ENCODE measurements at regions not wholly inside any gene's neighbourhood (a gene's known extent, or its start where the extent isn't known, plus 50 kb on each side); places are given as distances from the start of the nearest gene placed in this dataset.

DNA sequence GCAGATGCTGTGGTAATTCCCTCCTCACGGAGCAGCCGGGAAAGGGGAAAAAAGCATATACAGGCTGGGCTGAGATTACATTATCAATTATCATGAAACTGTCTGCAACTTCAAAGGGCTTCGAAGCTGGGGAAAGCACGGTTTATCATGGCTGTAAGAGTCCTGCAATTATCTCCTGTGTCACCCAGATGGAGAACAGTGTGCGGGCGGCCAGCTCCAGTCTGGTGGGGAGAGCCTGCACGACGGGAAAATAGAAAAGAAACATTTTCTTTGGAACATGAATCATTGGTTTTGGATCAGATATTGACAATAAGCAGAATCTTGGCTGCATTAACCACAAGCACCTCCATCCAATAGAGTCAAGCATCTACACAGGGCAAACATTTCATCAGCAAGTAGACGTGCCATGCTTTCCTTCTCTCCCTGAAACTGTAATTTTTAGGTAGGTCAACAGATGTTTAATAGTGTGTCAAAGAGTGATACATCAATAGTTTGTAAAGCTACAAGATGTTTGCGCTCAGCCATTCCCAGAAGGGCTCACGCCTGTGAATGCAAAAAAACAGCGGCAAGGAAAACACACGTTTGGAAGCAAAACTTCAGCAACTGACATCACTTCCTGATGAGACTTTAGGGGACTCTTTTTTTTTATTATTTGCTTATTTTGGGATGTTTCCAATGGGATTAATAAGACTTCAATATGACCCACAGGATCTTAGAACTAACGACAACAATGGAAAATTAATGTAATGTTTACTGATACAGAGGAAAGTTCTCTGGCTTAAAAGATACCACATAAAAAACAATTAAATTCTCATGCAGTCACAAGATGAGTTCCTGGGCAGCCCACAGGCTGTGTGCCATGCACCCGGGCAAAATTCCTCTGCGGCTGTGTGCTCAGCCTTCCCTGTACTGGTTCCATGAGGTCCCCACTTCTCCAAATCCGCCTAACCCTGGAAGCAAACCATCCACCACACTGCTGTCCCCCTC is 111.0 kb upstream of the SALL3 start:
- Histone ChIP-seq H3K4me1 (no peaks in the 10 kb centered on the region), H3K27me3 (peaks cover 0 to 3% (median 0%) of the 10 kb centered on the region in 3 donors), H3K36me3 (no peaks in the 10 kb centered on the region), H3K9me3 (no peaks in the 10 kb centered on the region), H3K4me3 (no peak overlapping the region), H3K27ac (no peak overlapping the region)
- TF ChIP-seq POLR2A (IDR thresholded peaks at IDR 0.05) (no peak), EP300 (IDR thresholded peaks at IDR 0.05) (no peak), POLR2AphosphoS5 (IDR thresholded peaks at IDR 0.05) (no peak)
- TF ChIP-seq, protein P1, sequence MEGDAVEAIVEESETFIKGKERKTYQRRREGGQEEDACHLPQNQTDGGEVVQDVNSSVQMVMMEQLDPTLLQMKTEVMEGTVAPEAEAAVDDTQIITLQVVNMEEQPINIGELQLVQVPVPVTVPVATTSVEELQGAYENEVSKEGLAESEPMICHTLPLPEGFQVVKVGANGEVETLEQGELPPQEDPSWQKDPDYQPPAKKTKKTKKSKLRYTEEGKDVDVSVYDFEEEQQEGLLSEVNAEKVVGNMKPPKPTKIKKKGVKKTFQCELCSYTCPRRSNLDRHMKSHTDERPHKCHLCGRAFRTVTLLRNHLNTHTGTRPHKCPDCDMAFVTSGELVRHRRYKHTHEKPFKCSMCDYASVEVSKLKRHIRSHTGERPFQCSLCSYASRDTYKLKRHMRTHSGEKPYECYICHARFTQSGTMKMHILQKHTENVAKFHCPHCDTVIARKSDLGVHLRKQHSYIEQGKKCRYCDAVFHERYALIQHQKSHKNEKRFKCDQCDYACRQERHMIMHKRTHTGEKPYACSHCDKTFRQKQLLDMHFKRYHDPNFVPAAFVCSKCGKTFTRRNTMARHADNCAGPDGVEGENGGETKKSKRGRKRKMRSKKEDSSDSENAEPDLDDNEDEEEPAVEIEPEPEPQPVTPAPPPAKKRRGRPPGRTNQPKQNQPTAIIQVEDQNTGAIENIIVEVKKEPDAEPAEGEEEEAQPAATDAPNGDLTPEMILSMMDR (IDR thresholded peaks at IDR 0.05): no peak
- no peak for DNase-seq
- intact Hi-C loops (cut with DNase I): no loop called here
- 67 to 72% methylated on average over 17 of the region's 17 CpGs for WGBS, 2 donors

DNA sequence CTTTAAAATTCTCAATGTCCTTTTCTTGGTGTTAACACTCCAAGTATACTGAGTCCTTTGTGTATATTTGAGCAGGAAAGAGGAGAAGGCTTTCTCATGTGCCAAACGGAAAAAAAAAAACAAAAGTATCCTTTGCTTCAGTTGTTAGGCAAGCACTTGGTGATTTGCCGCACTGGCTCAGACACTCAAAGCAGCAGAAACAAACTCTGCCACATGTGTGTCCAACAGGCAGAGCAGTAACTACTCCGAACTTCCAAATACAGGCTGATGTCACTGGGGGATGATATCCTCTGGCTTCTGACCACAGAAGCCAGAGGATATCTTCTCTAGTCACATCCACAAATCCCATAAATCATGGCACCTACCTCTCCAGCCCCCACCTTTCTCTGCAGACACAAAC is 108.0 kb upstream of the SALL3 start:
- H3K4me1 ChIP-seq: no peaks in the 10 kb centered on the region
- intact Hi-C loops (cut with DNase I): loop anchor here (10.0 kb wide), 1 partner anchor 373 kb away; no protein-coding TSS in a partner anchor
- no peak overlapping the region for H3K4me3 ChIP-seq
- no peaks in the 10 kb centered on the region for H3K36me3 ChIP-seq
- no peak overlapping the region for H3K27ac ChIP-seq
- WGBS, 2 donors: 63 to 64% methylated on average over 3 of the region's 3 CpGs
- no peak for TF ChIP-seq EP300 (IDR thresholded peaks at IDR 0.05)
- TF ChIP-seq, protein P1 (IDR thresholded peaks at IDR 0.05): no peak
- no peak for TF ChIP-seq POLR2A (IDR thresholded peaks at IDR 0.05)
- TF ChIP-seq POLR2AphosphoS5 (IDR thresholded peaks at IDR 0.05): no peak
- H3K27me3 ChIP-seq: peaks cover 0 to 4% (median 0%) of the 10 kb centered on the region in 3 donors
- no peak for DNase-seq
- H3K9me3 ChIP-seq: no peaks in the 10 kb centered on the region

DNA sequence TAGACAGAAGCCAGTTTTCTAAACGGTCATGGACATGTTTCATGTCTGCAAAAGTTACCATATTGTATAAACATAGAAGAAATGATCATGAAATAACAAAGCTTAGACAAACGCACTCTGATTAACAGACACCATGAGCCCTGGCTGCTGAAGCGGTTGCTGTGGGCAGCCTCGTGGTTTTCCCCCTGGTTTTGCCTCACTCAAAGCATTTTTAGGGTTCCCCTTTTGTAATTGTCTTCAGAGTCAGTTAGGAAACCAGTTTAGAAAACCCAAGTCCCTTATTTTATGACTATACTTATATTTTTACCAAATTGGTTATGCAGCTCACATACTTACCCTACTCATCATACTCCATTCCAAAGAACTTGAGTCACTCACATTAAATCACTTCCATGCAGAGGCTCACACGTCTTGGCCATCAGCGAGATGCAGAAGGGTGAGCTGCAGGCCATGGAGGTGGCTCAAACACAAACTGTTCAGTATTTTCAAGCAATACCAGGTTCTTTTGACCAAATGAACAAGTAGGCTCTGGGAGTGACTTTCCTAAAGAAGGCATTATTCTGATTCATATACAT is 105.6 kb upstream of the SALL3 start:
- Histone ChIP-seq H3K4me3 (no peak overlapping the region), H3K27me3 (peaks cover 0 to 6% (median 0%) of the 10 kb centered on the region in 3 donors), H3K4me1 (no peaks in the 10 kb centered on the region), H3K9me3 (no peaks in the 10 kb centered on the region), H3K27ac (no peak overlapping the region), H3K36me3 (no peaks in the 10 kb centered on the region)
- no peak for DNase-seq
- 55 to 64% methylated on average over 6 of the region's 6 CpGs for WGBS, 2 donors
- TF ChIP-seq, protein P1 (IDR thresholded peaks at IDR 0.05): no peak
- TF ChIP-seq EP300 (IDR thresholded peaks at IDR 0.05) (no peak), POLR2AphosphoS5 (IDR thresholded peaks at IDR 0.05) (no peak), POLR2A (IDR thresholded peaks at IDR 0.05) (no peak)
- intact Hi-C loops (cut with DNase I): loop anchor here (10.0 kb wide), 1 partner anchor 371 kb away; no protein-coding TSS in a partner anchor

DNA sequence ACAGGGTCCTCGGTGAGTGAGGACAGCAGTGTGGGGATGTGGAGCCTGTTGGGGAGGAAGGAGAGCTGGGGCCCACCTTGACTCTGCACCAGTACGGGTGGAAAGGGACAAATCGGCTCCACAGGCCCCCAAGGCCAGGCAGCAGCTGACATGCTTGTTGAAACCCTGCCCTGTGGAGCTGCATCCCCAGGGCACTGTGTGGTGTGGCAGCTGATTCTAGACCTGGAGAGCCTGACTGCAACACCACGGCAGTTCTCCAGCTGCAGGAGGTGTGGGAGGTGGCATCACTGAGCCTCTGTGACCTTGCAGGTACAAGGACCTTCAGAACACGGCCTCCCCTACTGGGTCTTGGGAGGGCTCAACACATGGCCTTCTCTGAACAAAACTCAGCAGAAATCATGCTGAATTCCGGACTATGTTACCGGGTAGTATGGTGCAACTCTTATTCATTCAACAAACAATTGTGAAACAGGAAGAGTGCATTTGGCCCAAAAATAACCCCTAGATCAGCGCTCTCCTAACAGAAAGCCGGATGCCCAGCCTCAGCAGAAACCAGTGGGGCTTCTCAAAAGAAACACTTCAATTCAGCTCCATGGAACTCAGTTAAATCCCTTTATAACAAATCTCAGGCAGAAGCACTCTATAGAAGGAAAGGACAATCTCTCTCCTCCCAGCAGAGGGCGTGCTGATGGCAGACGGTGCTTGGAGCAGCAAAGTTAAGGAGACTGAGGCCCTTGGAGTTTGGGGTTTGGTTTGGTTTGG is 104.4 kb upstream of the SALL3 start:
- Histone ChIP-seq H3K9me3 (no peaks in the 10 kb centered on the region), H3K4me1 (no peaks in the 10 kb centered on the region), H3K27ac (no peak overlapping the region), H3K36me3 (no peaks in the 10 kb centered on the region), H3K27me3 (peaks cover 0 to 6% (median 0%) of the 10 kb centered on the region in 3 donors), H3K4me3 (no peak overlapping the region)
- no peak for DNase-seq
- TF ChIP-seq EP300 (IDR thresholded peaks at IDR 0.05) (no peak), POLR2AphosphoS5 (IDR thresholded peaks at IDR 0.05) (no peak), POLR2A (IDR thresholded peaks at IDR 0.05) (no peak)
- TF ChIP-seq, protein P1 (IDR thresholded peaks at IDR 0.05): no peak
- intact Hi-C loops (cut with DNase I): loop anchor here (10.0 kb wide), 1 partner anchor 370 kb away; no protein-coding TSS in a partner anchor
- WGBS, 2 donors: 60 to 62% methylated on average over 11 of the region's 11 CpGs

Data from sigmoid colon (tissue), 6 donors.